HEK293T (cell line): ENCODE measurements at regions not wholly inside any gene's neighbourhood (a gene's known extent, or its start where the extent isn't known, plus 50 kb on each side); places are given as distances from the start of the nearest gene placed in this dataset.

Experiments
- CTCF ChIA-PET: fragments of 350-600 bp; formaldehyde crosslinking; extraction: SDS; loops from one replicate; lab custom pipeline; 2021; ENCODE audit warnings: antibody characterized with exemption, inconsistent platforms; lab: Yijun Ruan, JAX
- POLR2A ChIA-PET: fragments of 350-600 bp; formaldehyde crosslinking; extraction: SDS; loops from one replicate; lab custom pipeline; 2020; ENCODE audit warnings: antibody characterized with exemption, inconsistent platforms; lab: Yijun Ruan, JAX
- DNase-seq: peaks from one replicate; pipeline ENCODE4 v3.0.0; 2012; ENCODE audit warnings: mixed read lengths; ENCODE audit errors: extremely low spot score
- ARNT ChIP-seq: fragments of 450-650 bp; IDR thresholded peaks from 2 replicates; pipeline ENCODE4 v1.6.1; 2017; ENCODE audit warnings: mild to moderate bottlenecking
- BHLHE40 ChIP-seq: fragments of 450-650 bp; IDR thresholded peaks from 2 replicates; pipeline ENCODE4 v1.6.1; 2016; ENCODE audit warnings: mild to moderate bottlenecking, moderate library complexity, borderline replicate concordance
- CTBP1 ChIP-seq: fragments of 450-650 bp; IDR thresholded peaks from 2 replicates; pipeline ENCODE4 v1.6.1; 2016; ENCODE audit warnings: borderline replicate concordance
- ELF4 ChIP-seq: fragments of 450-650 bp; IDR thresholded peaks from 2 replicates; pipeline ENCODE4 v1.6.1; 2017; ENCODE audit warnings: antibody characterized with exemption
- FOXA1 ChIP-seq: fragments of 450-650 bp; IDR thresholded peaks from 2 replicates; pipeline ENCODE4 v1.6.1; 2016; ENCODE audit warnings: mild to moderate bottlenecking
- FOXK2 ChIP-seq: fragments of 450-650 bp; IDR thresholded peaks from 2 replicates; pipeline ENCODE4 v1.6.1; 2016; ENCODE audit warnings: mild to moderate bottlenecking
- FOXM1 ChIP-seq: fragments of 450-650 bp; IDR thresholded peaks from 2 replicates; pipeline ENCODE4 v1.6.1; 2017; ENCODE audit warnings: mild to moderate bottlenecking, borderline replicate concordance
- HDGF ChIP-seq: fragments of 450-650 bp; IDR thresholded peaks from 2 replicates; pipeline ENCODE4 v1.6.1; 2017; ENCODE audit warnings: antibody characterized with exemption, borderline replicate concordance
- L3MBTL2 ChIP-seq: fragments of 450-650 bp; conservative IDR thresholded peaks from 2 replicates; pipeline ENCODE4 v1.6.1; 2016; ENCODE audit warnings: mild to moderate bottlenecking
- LEF1 ChIP-seq: fragments of 450-650 bp; IDR thresholded peaks from 2 replicates; pipeline ENCODE4 v1.6.1; 2017; ENCODE audit warnings: mild to moderate bottlenecking, borderline replicate concordance
- NFRKB ChIP-seq: fragments of 450-650 bp; IDR thresholded peaks from 2 replicates; pipeline ENCODE4 v1.6.1; 2016; ENCODE audit warnings: mild to moderate bottlenecking, moderate library complexity
- SP1 ChIP-seq: fragments of 450-650 bp; IDR thresholded peaks from 2 replicates; pipeline ENCODE4 v1.6.1; 2017
- SUZ12 ChIP-seq: fragments of 450-650 bp; IDR thresholded peaks from 2 replicates; pipeline ENCODE4 v1.6.1; 2016; ENCODE audit warnings: mild to moderate bottlenecking
- TARDBP ChIP-seq: fragments of 450-650 bp; IDR thresholded peaks from 2 replicates; pipeline ENCODE4 v1.6.1; 2016
- ZNF384 ChIP-seq: fragments of 450-650 bp; IDR thresholded peaks from 2 replicates; pipeline ENCODE4 v1.6.1; 2016
- TF ChIP-seq, protein P1 (sequence below): fragments of 450-650 bp; IDR thresholded peaks from 2 replicates; pipeline ENCODE4 v1.6.1; 2016

DNA sequence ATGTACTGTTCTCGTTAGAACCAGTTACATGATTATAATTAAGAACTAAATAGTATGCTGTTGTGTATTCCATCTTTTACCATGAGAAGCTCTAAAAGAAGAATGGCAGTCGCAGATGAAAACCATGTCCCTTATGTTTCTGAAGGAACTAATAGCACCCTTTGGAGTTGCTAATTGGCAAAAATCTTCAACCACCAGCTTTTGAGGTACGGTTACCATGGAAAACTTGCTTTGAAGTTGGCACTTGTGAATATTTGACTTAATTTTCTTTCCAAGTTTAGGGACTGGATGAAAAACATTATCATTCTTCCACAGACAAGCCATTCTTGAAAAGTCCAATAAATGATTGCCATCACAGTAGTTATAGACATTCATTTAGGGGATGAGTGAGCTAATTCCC is 666.6 kb upstream of the ROBO1 start:
- TF ChIP-seq FOXM1 (no peak), ELF4 (no peak), HDGF (no peak), FOXK2 (no peak), CTBP1 (no peak), SP1 (no peak), L3MBTL2 (no peak), LEF1 (no peak), TARDBP (no peak), FOXA1 (no peak), NFRKB (no peak), SUZ12 (no peak), ARNT (no peak)
- TF ChIP-seq, protein P1, sequence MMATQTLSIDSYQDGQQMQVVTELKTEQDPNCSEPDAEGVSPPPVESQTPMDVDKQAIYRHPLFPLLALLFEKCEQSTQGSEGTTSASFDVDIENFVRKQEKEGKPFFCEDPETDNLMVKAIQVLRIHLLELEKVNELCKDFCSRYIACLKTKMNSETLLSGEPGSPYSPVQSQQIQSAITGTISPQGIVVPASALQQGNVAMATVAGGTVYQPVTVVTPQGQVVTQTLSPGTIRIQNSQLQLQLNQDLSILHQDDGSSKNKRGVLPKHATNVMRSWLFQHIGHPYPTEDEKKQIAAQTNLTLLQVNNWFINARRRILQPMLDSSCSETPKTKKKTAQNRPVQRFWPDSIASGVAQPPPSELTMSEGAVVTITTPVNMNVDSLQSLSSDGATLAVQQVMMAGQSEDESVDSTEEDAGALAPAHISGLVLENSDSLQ: no peak
- POLR2A ChIA-PET: no interaction called here
- CTCF ChIA-PET: no interaction called here
- no peak for DNase-seq

DNA sequence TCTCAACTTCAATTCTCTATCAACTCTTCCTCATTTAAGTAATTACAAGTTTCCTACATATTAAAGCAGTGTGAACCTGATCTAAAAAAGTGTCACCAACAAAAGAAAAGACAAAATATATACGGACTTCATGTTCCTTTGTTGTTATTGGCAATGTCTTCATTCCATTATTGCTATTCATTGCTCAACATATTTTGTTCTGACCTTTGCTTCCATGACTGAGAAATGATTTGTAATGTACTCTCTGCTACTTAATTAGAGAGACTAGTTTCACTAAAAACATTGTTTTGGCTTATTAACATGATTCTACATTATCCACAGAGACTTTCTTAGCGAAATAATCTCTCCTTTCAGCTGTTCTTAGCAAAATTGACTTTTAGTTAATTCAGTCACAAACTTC is 657.2 kb upstream of the ROBO1 start:
- ChIA-PET POLR2A (no interaction called here), CTCF (no interaction called here)
- no peak for DNase-seq
- no peak for TF ChIP-seq FOXK2
- TF ChIP-seq FOXM1: no peak
- TF ChIP-seq FOXA1: no peak
- no peak for TF ChIP-seq L3MBTL2
- TF ChIP-seq ARNT: no peak
- TF ChIP-seq LEF1: no peak
- no peak for TF ChIP-seq SUZ12
- no peak for TF ChIP-seq SP1

DNA sequence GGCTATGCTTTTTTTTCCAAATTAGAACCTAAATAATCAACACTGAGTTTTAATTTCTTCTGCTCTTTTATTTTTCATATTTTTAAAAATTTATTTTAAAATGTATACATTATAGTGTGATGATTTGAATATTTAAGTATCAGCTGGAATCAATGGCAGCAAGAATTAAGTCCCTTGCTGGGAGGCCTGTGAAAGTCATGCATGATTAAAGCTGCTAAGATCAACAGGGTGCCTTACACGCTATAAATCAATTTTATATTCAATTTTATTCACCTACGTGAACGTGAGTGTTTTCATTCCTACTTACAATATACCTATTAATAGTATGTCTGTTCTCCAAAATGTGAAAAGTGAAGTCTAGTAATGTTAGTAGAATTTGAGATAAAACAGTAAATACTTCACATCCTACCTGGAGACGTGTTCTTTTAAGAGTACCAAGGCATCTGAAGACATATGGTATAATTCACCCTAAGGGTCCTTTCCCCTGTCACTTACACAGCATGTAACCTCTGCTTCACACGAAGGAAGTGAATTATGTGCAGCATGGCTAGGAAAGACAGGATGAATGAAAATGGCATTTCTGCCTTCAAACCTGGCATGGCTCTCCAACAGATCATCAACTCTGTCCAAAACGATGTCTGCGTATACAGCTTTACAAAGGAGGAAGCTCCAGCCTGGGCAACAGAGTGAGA is 640.4 kb upstream of the ROBO1 start:
- ChIA-PET CTCF (no interaction called here), POLR2A (no interaction called here)
- peak; percentile 25 for DNase-seq
- TF ChIP-seq SP1: no peak
- TF ChIP-seq ZNF384: no peak
- no peak for TF ChIP-seq FOXK2
- TF ChIP-seq LEF1: no peak
- TF ChIP-seq, protein P1: peak; percentile 96
- TF ChIP-seq CTBP1: peak; percentile 84
- no peak for TF ChIP-seq BHLHE40
- no peak for TF ChIP-seq FOXA1
- no peak for TF ChIP-seq ELF4
- TF ChIP-seq TARDBP: no peak
- no peak for TF ChIP-seq SUZ12
- no peak for TF ChIP-seq FOXM1
- peak; percentile 96 for TF ChIP-seq ARNT

DNA sequence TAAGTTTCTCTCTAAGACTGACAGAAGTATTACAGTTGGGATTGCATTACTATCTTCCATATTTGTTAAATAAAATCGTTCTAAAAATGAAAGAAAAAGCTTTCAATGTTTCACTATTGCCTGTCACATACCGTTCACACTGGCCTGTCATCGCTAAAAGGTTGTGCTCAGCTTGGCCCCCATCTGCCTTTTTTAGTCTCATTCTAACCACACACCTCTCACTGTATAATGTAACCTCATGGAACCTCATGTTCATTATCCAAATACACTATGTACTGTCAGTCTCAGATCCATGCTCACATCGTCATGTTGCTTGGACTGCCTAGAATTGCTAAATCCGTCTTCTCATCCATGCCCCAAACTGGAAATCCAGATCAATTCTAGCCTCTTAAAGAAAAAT is 637.8 kb upstream of the ROBO1 start:
- CTCF ChIA-PET: interaction anchor here (0.6 kb wide), 1 partner anchor 9 kb away, joined by 3 read pairs; no protein-coding TSS in a partner anchor
- POLR2A ChIA-PET: no interaction called here

DNA sequence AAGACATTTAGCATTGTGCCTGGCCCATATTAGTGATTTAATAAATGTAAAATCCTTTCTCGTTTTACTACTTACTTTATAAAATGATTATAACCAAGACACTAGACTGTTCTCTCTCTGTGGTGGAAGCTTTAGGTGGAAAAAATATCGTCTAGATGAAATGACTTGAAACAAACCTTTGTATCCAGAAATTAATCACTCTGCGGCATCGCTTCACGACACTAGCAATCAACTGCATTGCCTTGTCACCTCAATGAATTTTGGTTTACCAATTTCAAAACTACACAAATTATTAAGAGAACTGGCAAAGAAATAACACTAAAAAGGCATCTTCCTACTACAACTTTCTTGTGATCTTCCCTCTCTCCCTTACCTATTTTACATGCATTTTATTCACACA is 627.2 kb upstream of the ROBO1 start:
- CTCF ChIA-PET: no interaction called here

More for the DNA sequence above, 637.8 kb upstream of the ROBO1 start:
- no peak for DNase-seq
- TF ChIP-seq ZNF384 (no peak), FOXA1 (no peak), SP1 (no peak), HDGF (no peak), NFRKB (no peak), BHLHE40 (no peak), TARDBP (no peak), FOXK2 (no peak), SUZ12 (no peak), CTBP1 (no peak), FOXM1 (no peak), LEF1 (no peak), ELF4 (no peak), L3MBTL2 (no peak), ARNT (no peak)
- TF ChIP-seq, protein P1: no peak

More for the DNA sequence above, 627.2 kb upstream of the ROBO1 start:
- no peak for TF ChIP-seq CTBP1
- TF ChIP-seq SUZ12: no peak
- no peak for TF ChIP-seq LEF1
- TF ChIP-seq FOXM1: no peak
- no peak for TF ChIP-seq L3MBTL2
- TF ChIP-seq ZNF384: no peak
- TF ChIP-seq HDGF: no peak
- TF ChIP-seq, protein P1: no peak
- no peak for TF ChIP-seq BHLHE40
- TF ChIP-seq TARDBP: no peak
- TF ChIP-seq ELF4: no peak
- TF ChIP-seq FOXA1: no peak
- no peak for TF ChIP-seq ARNT
- TF ChIP-seq FOXK2: no peak
- TF ChIP-seq SP1: no peak
- no peak for TF ChIP-seq NFRKB
- POLR2A ChIA-PET: no interaction called here
- no peak for DNase-seq
